GM10248 (cell line): ENCODE measurements at regions not wholly inside any gene's neighbourhood (a gene's known extent, or its start where the extent isn't known, plus 50 kb on each side); places are given as distances from the start of the nearest gene placed in this dataset.

Source experiments
- CTCF ChIA-PET: fragments of 300-600 bp; sonication (Branson Sonifier 250); formaldehyde crosslinking; extraction: SDS; loops from one replicate; lab custom pipeline; 2021; ENCODE audit warnings: antibody characterized with exemption; lab: Yijun Ruan, JAX
- POLR2A ChIA-PET: fragments of 350-650 bp; sonication (Branson Sonifier 250); formaldehyde crosslinking; extraction: SDS; loops from one replicate; lab custom pipeline; 2020; ENCODE audit warnings: antibody characterized with exemption; lab: Yijun Ruan, JAX
- DNase-seq: peaks from one replicate; pipeline ENCODE4 v3.0.0; 2012; ENCODE audit errors: extremely low spot score
- CTCF ChIP-seq: IDR thresholded peaks from 2 replicates; pipeline ENCODE4 v1.5.1; 2012; ENCODE audit warnings: mild to moderate bottlenecking, low read depth; ENCODE audit errors: extremely low read depth, missing control alignments, control extremely low read depth

- ChIA-PET POLR2A (no interaction called here), CTCF (no interaction called here)
- TF ChIP-seq CTCF = no peak
- no peak for DNase-seq
Observed at GRCh38 chr13:77999746-78000145, 81.1 kb upstream of the EDNRB start.

- no peak for TF ChIP-seq CTCF
- no peak for DNase-seq
- ChIA-PET POLR2A (no interaction called here), CTCF (interaction anchor here (0.9 to 1.0 kb wide), 2 partner anchors 11 to 13 kb away, joined by 3 read pairs; no protein-coding TSS in a partner anchor)
Observed at GRCh38 chr13:77994166-77994565, 75.5 kb upstream of the EDNRB start.

- POLR2A ChIA-PET = no interaction called here
- no peak for DNase-seq
- CTCF ChIA-PET = no interaction called here
- TF ChIP-seq CTCF = no peak
Observed at GRCh38 chr13:77991003-77991402, 72.4 kb upstream of the EDNRB start.

- DNase-seq = no peak
- TF ChIP-seq CTCF = no peak
- POLR2A ChIA-PET = no interaction called here
- CTCF ChIA-PET = no interaction called here
Observed at GRCh38 chr13:77989281-77989680, 70.7 kb upstream of the EDNRB start.

GRCh38 chr13:77988355-77988754 lies 69.7 kb upstream of the EDNRB start:
- ChIA-PET CTCF (interaction anchor here (1.5 kb wide), 1 partner anchor 10 kb away, joined by 4 read pairs; no protein-coding TSS in a partner anchor), POLR2A (no interaction called here)
- no peak for DNase-seq
- TF ChIP-seq CTCF = no peak

- ChIA-PET CTCF (no interaction called here), POLR2A (no interaction called here)
- TF ChIP-seq CTCF = no peak
- DNase-seq = no peak
Observed at GRCh38 chr13:77986713-77987112, 68.1 kb upstream of the EDNRB start.

GRCh38 chr13:77985866-77986636 lies 67.4 kb upstream of the EDNRB start:
- CTCF ChIA-PET = no interaction called here
- DNase-seq = no peak
- POLR2A ChIA-PET = no interaction called here
- TF ChIP-seq CTCF = no peak
